ENCODE measurements at regions not wholly inside any gene's neighbourhood (a gene's known extent, or its start where the extent isn't known, plus 50 kb on each side); places are given as distances from the start of the nearest gene placed in this dataset.

DNA sequence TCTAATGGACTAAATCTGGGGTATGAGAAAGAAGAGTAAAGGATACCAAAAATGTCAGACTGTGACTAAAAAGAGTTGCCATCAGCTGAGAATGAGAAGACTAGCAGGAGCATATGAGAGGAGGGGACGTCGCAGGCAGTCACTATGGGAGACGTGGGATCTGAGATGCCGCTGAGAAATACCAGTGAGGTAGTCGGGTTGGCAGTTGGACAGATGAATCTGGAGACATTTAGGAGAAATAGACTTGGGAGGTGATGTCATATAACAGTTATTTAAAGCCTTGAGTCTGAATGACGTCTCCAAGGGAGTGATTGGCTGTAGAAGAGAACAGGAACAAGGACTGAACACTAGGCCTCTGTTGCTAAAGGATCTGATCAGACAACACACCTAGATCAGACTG lies 51.5 kb upstream of the TRIM26 start:
- no peaks in the 10 kb centered on the region for H3K9me3 ChIP-seq (ENCODE audit: low read depth)

DNA sequence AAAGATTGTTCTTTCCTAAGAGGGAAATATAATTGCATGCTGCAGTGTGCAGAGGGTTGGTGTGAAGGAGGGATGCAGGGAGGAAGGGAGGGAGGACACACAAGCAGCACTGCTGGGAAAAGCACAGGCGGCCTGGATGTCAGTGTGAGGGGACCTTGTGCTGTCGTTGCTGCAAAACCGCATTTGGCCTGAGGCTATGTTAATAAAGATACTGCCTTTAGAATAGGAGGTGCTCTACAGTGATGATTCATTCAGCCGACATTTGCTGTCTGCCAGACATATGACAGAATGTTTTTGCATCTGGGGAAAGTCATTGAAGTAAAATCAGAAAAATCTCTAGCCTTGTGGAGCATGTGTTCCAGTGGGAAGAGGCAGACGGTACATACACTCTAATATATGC lies 50.5 kb upstream of the TRIM26 start:
- Histone ChIP-seq H3K27me3 (no peaks in the 10 kb centered on the region), H3K4me1 (ENCODE audit: insufficient read depth) (peaks cover 2% of the 10 kb centered on the region), H3K79me2 (no peaks in the 10 kb centered on the region), H3K4me3 (no peak overlapping the region), H2AFZ (no peak overlapping the region), H3K4me2 (no peak overlapping the region), H3K27ac (no peak overlapping the region), H4K20me1 (ENCODE audit: insufficient read depth, poor library complexity, severe bottlenecking) (no peaks in the 10 kb centered on the region), H3K9me2 (replicated peaks; ENCODE audit: insufficient read depth) (no peaks in the 10 kb centered on the region), H3K36me3 (replicated peaks; ENCODE audit: insufficient read depth, low read depth) (no peaks in the 10 kb centered on the region), H3K9me3 (ENCODE audit: low read depth) (no peaks in the 10 kb centered on the region)
- 60% methylated on average over 5 of the region's 5 CpGs for WGBS (ENCODE audit: low lambda C conversion rate, missing lambda C conversion rate)
- DNase-seq (ENCODE audit: low spot score): peak; percentile 11
- TF ChIP-seq EZH2phosphoT487 (IDR thresholded peaks at IDR 0.05; ENCODE audit: low read depth, severe bottlenecking, unreplicated experiment): no peak

More for the DNA sequence above, 51.5 kb upstream of the TRIM26 start:
- Histone ChIP-seq H3K4me3 (no peak overlapping the region), H3K9me2 (replicated peaks; ENCODE audit: insufficient read depth) (no peaks in the 10 kb centered on the region), H2AFZ (no peak overlapping the region), H3K36me3 (replicated peaks; ENCODE audit: insufficient read depth, low read depth) (no peaks in the 10 kb centered on the region), H3K4me1 (ENCODE audit: insufficient read depth) (no peaks in the 10 kb centered on the region), H3K79me2 (no peaks in the 10 kb centered on the region), H3K27me3 (no peaks in the 10 kb centered on the region), H3K27ac (no peak overlapping the region), H4K20me1 (ENCODE audit: insufficient read depth, poor library complexity, severe bottlenecking) (no peaks in the 10 kb centered on the region), H3K4me2 (no peak overlapping the region)
- DNase-seq (ENCODE audit: low spot score): no peak
- TF ChIP-seq, protein P1, sequence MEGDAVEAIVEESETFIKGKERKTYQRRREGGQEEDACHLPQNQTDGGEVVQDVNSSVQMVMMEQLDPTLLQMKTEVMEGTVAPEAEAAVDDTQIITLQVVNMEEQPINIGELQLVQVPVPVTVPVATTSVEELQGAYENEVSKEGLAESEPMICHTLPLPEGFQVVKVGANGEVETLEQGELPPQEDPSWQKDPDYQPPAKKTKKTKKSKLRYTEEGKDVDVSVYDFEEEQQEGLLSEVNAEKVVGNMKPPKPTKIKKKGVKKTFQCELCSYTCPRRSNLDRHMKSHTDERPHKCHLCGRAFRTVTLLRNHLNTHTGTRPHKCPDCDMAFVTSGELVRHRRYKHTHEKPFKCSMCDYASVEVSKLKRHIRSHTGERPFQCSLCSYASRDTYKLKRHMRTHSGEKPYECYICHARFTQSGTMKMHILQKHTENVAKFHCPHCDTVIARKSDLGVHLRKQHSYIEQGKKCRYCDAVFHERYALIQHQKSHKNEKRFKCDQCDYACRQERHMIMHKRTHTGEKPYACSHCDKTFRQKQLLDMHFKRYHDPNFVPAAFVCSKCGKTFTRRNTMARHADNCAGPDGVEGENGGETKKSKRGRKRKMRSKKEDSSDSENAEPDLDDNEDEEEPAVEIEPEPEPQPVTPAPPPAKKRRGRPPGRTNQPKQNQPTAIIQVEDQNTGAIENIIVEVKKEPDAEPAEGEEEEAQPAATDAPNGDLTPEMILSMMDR (IDR thresholded peaks at IDR 0.05; ENCODE audit: poor library complexity): no peak
- no peak for TF ChIP-seq EZH2 (IDR thresholded peaks at IDR 0.05; ENCODE audit: borderline replicate concordance)
- TF ChIP-seq EZH2phosphoT487 (IDR thresholded peaks at IDR 0.05; ENCODE audit: low read depth, severe bottlenecking, unreplicated experiment): no peak
- 90% methylated on average over 6 of the region's 6 CpGs for WGBS (ENCODE audit: low lambda C conversion rate, missing lambda C conversion rate)

All from hepatocyte (in vitro differentiated cells).